HG02870 (cell line): ENCODE measurements at regions not wholly inside any gene's neighbourhood (a gene's known extent, or its start where the extent isn't known, plus 50 kb on each side); places are given as distances from the start of the nearest gene placed in this dataset.

ENCODE experiments used
- ATAC-seq: cut with Tn5 transposase; IDR thresholded peaks from one replicate; pipeline ENCODE4 v1.9.1; 2021; ENCODE audit warnings: mild to moderate bottlenecking, moderate library complexity; ENCODE audit not compliant: unreplicated experiment

- ATAC-seq = no peak
These were observed 104.5 kb upstream of the SFSWAP start for GRCh38 chr12:131606218-131606901.

DNA sequence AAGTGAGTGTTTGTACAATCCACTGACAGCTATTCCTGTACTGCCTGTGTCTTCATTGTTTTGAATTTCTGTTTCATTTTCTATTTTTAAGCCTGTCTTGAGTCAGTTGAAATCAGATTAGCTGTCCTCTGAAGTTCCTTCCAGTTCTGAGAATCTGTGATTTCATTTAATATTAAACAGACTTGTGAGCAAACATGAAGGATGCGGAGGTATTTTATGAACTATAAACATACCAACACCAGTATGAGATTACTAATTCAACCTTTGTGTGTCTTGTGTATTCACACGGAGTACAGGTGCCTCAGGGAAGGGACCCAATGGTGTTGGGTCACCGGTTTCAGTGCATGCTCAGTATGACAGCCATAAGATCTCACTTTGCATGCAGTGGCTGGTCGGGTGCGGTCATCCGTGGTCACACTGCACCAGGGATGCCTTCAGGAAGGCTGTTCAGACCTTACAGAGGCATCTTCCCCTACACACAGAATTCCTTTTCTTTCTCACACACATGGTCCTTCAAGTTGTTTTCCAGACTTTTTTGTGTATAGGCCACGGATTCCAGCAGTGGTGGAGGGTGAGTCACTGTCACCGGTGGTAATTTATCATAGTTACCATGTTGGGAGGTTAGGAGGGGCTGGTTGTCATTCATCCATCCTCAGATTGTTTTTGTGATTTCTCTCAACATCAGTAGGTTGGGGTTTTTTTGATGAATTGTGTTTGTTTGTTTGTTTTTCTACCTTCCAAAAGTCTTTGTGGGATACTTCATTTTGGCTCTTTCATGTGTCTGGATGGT, 103.0 kb upstream of the SFSWAP start:
- peak; percentile 84 for ATAC-seq

GRCh38 chr12:131608740-131609690, 101.9 kb upstream of the SFSWAP start:
- no peak for ATAC-seq

GRCh38 chr12:131609762-131610161, 101.1 kb upstream of the SFSWAP start:
- ATAC-seq = no peak

- no peak for ATAC-seq
These were observed 100.7 kb upstream of the SFSWAP start for GRCh38 chr12:131610181-131610580.

DNA sequence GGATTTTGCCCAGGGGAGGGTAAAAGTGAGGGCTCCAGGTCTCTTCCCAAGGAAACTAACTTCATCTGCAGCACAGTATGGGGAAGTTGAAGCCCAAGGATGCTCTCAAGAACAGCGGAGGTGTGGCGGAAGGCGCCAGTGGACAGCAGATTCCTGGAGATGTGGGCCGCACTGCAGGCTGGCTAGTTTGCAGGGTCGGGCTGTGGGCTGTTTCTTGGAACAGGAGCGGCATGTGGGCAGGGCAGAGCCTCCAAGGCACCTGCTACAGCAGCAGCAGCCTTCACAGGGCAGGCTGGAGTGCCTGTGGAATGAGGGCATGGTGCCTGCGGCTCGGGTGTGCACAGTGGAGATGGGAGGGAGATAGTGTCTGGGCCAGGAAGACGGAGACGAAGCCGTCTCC, 100.0 kb upstream of the SFSWAP start:
- no peak for ATAC-seq

- ATAC-seq = no peak
These were observed 99.3 kb upstream of the SFSWAP start for GRCh38 chr12:131611416-131612091.

DNA sequence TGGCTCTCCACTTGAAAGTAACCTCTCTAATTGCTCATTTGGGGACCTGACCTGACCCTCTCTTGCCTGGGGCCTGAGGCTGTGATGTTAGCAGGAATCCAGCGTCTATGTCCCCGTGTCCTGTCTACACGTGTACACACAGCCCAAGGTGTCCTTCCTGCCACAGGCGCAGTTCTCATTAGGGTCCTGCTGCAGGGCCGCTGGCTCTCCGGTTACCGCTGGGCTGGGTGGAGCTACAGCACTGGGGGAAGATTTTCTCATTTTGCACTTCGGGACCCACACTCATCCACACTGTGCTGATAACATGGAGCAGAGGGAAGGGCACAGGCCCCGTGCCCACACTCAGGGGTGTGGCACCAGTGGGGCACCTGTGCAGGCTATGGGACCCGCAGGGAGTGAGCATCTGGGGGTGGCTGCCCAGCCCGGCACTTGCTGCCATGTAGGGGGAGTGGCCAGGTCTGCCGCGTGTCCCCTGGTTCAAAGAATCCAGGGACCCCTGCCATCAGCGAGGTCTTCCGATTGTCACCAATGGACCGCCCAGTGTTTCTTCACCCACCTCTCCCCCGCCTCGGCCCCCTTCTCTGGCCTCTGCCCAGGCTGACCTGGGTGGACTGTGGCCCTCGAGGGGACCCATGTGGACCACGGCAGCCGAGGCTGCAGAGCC, 98.7 kb upstream of the SFSWAP start:
- ATAC-seq = no peak

DNA sequence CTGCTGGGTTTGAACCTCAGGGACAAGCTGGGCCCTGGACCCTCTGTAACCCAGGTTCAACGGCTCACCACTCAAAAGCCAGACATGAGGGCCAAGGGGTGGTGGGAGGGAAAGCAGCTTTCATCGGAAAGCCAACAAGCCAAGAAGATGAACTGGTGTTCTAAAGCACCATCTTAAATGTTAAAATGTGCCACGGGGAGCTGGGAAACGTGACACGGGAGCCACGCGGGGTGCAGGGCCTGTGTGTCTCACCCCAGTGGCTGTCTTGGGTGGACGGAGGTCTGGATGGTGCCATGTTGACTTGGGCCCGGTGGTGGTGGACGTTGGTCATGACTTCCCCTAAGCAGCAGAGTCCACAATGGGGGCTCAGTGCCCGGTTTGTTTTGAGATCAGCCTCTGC, 97.7 kb upstream of the SFSWAP start:
- ATAC-seq = no peak

- ATAC-seq = no peak
These were observed 97.2 kb upstream of the SFSWAP start for GRCh38 chr12:131613678-131614077.

DNA sequence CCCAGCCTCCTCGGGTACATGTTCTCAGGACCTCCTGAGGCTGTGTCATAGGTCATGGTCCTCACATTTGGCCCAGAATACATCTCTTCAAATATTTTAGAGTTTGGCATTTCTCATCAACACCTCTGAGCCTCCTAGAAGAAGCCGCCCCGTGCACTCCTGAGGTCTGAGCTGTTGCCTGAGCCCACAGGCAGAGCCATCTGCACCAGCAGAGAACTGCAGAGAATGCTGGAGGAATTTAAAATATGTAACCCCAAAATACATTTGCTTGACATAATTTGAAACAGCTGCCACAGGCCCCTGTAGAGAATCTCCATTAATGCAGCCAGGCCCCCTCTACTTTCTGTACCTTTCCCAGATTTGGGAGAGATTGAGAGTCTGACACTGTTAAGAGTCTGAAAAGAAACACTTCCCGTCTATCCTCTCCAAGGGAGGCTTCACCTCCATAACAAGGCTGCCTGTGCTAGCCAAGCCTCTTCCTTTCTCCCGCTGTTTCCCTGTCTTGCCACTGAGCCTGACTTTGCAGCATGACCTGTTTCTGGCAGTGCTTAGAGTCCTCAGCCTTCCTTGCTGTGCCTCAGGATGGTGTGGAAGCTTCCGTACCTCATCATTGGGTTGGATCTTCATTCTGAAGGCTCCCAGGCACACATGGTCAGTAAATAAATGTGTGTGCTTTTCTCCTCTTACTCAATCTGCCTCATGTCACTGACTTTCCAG, 95.4 kb upstream of the SFSWAP start:
- ATAC-seq = no peak

DNA sequence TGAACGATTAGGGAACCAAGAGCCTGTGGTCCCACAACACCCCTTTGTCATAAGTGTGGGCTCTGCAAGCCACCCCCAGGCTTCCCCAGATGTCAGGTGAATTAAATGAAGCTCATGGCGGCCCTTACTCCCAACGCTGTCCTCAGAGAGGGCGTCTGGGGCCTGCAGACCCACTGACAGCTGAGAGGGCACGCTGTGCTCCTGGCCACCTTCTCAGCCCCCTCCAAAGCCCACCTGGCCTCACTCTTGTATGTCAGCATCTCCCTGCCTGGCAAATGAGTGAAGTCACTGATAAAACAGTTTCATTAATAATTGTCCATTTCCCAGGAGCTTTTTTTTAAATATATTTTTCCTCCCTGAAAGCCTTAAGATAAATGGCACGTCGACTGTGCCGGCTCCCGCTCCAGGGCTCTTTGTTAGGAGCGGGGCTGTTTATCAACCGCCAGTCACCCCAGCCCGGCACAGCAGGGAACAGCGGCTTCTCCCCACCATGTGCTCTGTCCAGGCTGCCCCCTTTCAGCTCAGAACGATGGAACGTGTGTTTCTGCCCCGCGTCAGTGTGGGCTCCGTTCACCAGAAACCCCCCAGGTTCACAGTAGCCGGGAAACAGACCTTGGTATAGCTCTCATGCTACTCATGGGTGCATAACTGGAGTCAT, 94.7 kb upstream of the SFSWAP start:
- no peak for ATAC-seq

DNA sequence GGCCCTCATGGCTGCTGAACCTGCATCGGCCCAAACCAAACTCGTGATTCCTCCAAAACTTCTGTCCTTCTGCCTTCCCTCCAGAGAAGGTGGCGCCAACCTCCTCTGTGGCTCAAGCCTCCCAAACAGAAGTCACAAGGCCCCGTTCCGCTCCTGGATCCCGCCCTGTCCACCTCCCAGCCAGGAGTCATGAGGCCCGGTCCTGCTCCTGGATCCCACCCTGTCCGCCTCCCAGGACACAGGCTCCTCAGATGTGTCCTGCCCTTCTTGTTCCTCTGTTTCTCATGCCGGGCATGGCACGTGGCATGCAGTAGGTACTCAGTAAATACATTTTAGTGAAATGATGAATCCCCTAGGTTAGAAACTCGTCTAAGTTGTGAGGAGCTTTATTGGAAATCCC, 94.2 kb upstream of the SFSWAP start:
- ATAC-seq = no peak

DNA sequence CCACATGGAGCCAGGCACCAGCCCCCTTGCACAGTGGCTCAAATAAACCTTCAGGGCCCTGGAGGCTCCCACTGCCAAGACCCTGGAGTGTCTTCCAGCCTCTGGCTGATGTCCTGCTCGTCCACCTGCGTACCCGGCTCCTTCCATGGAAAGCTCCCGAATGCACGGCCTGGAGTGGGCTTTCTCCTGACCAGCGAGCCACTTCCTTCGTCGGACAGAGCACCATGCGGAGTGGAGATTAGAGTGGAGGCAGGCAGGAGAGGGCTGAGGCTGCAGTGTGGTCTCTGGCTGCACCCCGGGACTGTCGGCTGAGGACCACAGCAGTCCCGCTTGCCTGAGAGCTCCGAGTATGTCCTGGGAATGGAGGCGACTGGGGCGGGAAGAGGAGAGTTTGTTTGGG, 93.7 kb upstream of the SFSWAP start:
- no peak for ATAC-seq

DNA sequence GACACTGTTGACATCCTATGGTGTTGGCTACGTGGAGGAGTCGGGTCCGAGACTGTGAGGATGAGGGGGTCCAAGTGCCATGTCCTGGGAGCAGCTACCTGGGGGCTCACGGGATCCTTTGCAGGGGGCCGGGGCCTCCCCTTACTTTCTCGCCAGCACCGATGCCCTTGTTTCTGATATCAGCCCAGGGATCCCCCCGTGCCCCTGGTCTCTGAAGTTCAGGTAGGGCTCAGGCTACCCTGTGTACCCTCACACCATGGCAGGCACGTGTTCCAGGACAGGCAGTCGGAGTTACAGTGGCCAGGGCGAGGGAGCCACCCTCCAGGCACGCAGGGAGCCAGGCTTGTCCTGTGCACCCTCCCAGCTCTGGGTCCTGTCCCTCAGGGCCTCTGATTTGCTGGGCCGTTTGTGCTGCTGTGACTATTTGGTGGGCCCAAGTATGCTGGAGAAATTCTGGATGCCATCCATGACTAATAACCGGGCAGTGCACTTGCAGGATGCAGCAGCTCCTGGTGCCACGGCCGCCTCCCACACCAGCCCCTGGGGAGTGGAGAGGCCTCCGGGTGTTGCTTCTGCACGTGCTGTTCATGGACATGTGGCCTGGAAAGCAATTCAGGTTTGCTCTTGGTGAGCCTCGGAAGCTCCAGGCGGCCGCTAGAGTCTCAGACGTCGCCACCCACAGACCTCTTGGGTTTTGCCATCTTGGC, 93.1 kb upstream of the SFSWAP start:
- ATAC-seq = no peak

- no peak for ATAC-seq
These were observed 92.6 kb upstream of the SFSWAP start for GRCh38 chr12:131618303-131618658.

- ATAC-seq = no peak
These were observed 92.2 kb upstream of the SFSWAP start for GRCh38 chr12:131618701-131619100.

DNA sequence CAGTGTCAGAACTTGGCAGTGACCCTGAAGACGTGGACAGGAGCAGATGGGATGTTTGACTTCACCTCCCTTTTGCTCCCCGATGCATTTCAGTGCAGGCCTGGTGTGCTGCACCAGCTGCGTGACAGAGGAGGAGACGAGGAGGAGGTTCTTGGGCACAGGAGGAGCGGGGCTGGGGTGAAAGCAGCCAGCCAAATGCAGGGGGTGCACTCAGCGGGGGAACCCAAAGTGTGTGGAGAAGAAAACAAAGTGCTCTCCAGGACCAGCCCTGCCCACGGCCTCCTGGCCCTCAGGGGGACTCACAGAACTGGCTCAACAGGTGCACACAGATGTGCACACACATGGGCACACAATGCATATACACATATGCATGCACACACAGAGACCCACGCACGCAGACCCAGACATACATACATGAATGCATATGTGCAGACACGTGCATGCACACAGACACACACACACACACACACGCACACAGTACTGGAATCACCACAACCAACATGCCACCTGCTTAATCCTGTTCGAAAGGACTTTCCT, 91.7 kb upstream of the SFSWAP start:
- no peak for ATAC-seq
